ENCODE measurements at regions not wholly inside any gene's neighbourhood (a gene's known extent, or its start where the extent isn't known, plus 50 kb on each side); places are given as distances from the start of the nearest gene placed in this dataset.

DNA sequence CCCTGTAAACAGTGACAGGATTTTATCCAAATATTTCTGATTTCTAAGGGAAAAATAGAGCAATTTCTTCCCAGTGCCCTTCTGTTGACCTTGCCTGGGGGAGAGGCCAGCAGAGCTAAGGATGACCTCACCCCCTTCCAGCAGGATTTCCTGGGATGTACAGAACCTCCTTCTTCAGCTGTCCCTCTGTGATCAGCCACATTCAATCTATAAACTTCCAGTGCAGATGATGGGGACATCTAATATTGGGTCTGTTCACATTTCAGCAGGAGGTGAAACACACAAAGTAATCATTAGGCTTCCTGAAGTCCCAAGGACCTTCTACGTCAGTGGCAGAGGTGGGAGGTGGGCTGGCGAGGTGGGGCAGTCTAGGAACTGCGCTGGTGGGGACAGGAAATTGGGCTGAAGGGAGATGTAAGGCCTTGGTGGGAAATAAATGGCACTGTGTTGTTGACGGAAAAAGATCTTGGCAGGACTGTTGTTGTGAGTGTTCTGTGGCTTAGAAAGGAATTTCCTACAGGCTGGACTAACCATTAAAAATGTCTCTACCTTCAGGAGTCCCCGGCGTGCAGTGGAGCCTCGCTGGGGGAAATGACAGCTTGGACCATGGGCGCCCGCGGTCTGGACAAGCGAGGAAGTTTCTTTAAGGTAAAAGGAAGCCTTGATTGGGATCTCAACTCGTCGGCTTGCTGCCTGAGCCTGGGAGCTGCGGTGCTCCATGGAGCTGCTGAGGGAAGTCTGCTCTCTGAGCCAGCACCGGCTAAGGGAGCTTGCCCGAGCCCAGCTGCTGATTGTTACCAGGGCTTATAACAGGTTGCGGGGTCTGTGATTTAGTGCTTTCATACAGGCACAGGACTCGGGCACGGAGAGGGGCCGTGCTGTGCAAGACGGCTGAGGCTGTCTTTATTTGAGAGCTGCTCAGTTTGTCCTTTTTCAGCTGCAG, 127.9 kb upstream of the NAA20 start:
- peaks cover 21% of the 10 kb centered on the region for H3K36me3 ChIP-seq
- TF ChIP-seq, protein P1, sequence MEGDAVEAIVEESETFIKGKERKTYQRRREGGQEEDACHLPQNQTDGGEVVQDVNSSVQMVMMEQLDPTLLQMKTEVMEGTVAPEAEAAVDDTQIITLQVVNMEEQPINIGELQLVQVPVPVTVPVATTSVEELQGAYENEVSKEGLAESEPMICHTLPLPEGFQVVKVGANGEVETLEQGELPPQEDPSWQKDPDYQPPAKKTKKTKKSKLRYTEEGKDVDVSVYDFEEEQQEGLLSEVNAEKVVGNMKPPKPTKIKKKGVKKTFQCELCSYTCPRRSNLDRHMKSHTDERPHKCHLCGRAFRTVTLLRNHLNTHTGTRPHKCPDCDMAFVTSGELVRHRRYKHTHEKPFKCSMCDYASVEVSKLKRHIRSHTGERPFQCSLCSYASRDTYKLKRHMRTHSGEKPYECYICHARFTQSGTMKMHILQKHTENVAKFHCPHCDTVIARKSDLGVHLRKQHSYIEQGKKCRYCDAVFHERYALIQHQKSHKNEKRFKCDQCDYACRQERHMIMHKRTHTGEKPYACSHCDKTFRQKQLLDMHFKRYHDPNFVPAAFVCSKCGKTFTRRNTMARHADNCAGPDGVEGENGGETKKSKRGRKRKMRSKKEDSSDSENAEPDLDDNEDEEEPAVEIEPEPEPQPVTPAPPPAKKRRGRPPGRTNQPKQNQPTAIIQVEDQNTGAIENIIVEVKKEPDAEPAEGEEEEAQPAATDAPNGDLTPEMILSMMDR (IDR thresholded peaks at IDR 0.05) = no peak
- peak; percentile 70 for DNase-seq (ENCODE audit: low spot score)
- no peaks in the 10 kb centered on the region for H3K27me3 ChIP-seq
- H3K9me3 ChIP-seq = no peaks in the 10 kb centered on the region
- H3K4me1 ChIP-seq = peaks cover 0 to 54% of the 10 kb centered on the region in 2 donors
- peak overlapping the region; percentile 28 to 39 for H3K4me3 ChIP-seq
- H3K27ac ChIP-seq = peak overlapping the region; percentile 80 to 83

DNA sequence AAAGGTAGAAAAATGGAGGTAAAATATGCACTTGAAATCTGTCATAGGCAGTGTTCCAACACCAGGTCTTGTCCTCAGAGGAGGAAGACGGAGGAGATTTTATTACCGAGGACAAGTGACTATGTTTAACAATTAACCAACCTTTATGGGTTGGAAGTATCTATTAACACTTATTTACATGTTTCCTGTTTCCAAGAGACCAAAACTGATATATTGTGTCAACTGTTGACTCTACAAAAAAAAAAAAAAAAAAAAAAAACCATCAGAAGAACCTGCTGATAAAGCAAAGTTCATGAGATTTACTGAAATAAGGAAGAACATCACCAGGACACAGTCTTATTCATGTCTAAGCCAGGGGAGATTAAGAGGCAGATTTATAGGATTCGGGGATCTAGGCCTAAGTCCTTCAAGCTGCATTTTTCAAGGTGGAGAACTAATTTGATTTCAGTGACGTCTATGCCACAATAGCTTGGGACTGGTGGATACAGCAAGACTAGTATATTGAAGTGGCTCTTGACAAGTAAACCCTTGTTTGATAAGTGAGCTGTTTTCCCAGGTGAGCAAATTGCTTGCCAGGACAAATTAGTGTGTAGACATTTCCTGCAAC, 126.6 kb upstream of the NAA20 start:
- peak overlapping the region; percentile 80 to 83 for H3K27ac ChIP-seq
- no peaks in the 10 kb centered on the region for H3K9me3 ChIP-seq
- H3K4me1 ChIP-seq = peaks cover 0 to 54% of the 10 kb centered on the region in 2 donors
- H3K36me3 ChIP-seq = peaks cover 27% of the 10 kb centered on the region
- H3K4me3 ChIP-seq = peak overlapping the region; percentile 14 to 39
- TF ChIP-seq, protein P1 (IDR thresholded peaks at IDR 0.05) = no peak
- no peaks in the 10 kb centered on the region for H3K27me3 ChIP-seq
- DNase-seq (ENCODE audit: low spot score) = no peak

DNA sequence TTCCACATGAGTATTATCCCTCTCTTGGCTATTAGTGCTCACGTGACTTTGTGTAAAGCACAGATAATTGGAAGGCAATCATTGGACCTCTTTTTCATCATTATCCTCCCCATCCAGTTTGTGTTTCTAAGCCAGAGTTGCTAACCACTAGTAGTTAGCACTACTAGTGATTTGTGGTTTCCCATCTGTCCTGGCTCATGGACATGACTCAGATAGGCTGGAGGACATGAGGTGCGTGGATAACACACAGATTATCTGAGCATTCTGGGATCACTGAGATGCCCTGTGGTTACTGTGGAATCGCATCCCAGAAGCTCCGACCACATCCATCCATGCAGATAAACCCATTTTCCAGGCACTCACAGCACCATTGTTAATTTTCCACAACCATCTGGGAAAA, 123.8 kb upstream of the NAA20 start:
- no peak overlapping the region for H3K27ac ChIP-seq
- H3K4me3 ChIP-seq = no peak overlapping the region
- H3K4me1 ChIP-seq = peaks cover 0 to 31% of the 10 kb centered on the region in 2 donors
- H3K9me3 ChIP-seq = no peaks in the 10 kb centered on the region
- peaks cover 41% of the 10 kb centered on the region for H3K36me3 ChIP-seq
- no peak for DNase-seq (ENCODE audit: low spot score)
- TF ChIP-seq, protein P1 (IDR thresholded peaks at IDR 0.05) = no peak
- H3K27me3 ChIP-seq = no peaks in the 10 kb centered on the region

DNA sequence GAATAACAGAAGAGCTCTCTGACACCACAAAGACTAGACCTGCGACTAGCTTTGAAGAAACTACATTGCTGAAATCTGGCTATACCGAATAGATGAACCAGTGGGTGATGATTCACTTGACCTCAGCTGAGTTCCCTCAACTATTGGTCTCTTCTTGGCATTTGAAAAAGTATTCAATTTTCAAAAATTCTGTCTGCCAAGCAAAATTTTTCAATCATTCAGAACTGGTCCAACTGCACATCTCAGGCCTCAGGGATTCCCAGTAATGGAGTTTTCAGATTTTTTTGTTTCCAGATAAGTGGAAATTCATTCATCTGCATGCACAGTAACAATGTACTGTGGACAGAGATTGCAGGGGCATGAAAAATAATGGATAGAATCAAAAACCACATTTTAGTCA, 121.4 kb upstream of the NAA20 start:
- TF ChIP-seq, protein P1 (IDR thresholded peaks at IDR 0.05) = no peak
- DNase-seq (ENCODE audit: low spot score) = no peak
- Histone ChIP-seq H3K9me3 (no peaks in the 10 kb centered on the region), H3K27me3 (no peaks in the 10 kb centered on the region), H3K4me1 (peaks cover 0 to 7% of the 10 kb centered on the region in 2 donors), H3K27ac (no peak overlapping the region), H3K36me3 (peaks cover 41% of the 10 kb centered on the region), H3K4me3 (no peak overlapping the region)

DNA sequence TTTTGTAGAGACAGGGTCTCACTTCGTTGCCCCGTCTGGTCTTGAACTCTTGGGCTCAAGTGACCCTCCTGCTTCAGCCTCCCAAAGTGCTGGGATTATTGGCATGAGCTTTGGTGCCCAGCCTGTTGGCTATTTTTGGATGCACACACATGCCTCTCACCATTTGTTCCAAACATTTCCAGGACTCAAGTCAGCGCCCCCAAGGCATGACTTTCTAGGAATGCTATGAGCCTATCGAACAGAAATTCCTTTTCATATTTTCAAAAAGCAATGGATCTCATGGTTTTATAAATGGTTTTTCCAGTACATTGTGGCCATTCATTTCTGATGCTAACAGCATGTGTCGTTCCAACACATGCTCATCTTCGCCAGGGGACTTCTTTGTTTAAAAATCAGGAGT, 119.3 kb upstream of the NAA20 start:
- Histone ChIP-seq H3K36me3 (peaks cover 31% of the 10 kb centered on the region), H3K27me3 (no peaks in the 10 kb centered on the region), H3K9me3 (no peaks in the 10 kb centered on the region), H3K4me1 (peaks cover 0 to 7% of the 10 kb centered on the region in 2 donors), H3K27ac (no peak overlapping the region), H3K4me3 (no peak overlapping the region)
- DNase-seq (ENCODE audit: low spot score) = no peak
- TF ChIP-seq, protein P1 (IDR thresholded peaks at IDR 0.05) = no peak
